ENCODE measurements at regions not wholly inside any gene's neighbourhood (a gene's known extent, or its start where the extent isn't known, plus 50 kb on each side); places are given as distances from the start of the nearest gene placed in this dataset.
"Not testable (repeated sequence)": the region's sequence is repeated elsewhere in the genome, so short reads cannot be mapped to it uniquely, and the experiment has no call there.

DNA sequence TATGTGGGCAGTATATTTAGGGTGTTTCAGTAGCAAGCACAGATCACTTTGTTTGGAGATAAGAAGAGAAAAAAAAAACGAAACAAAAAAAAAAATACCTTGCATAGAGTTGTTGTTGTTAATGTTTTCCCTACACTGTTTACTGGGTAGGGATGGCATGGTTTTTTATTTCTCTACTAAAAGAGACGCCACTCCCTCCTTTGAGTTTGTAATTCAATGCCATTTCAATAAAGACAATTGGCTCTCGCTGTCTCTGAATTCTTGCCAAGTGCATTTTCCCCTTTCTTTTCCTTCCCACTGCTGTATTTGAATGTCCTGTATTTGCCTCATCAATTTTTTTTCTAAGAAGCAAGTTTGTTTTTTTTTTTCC is 213.9 kb upstream of the UBASH3B start:
- no peak for DNase-seq

DNA sequence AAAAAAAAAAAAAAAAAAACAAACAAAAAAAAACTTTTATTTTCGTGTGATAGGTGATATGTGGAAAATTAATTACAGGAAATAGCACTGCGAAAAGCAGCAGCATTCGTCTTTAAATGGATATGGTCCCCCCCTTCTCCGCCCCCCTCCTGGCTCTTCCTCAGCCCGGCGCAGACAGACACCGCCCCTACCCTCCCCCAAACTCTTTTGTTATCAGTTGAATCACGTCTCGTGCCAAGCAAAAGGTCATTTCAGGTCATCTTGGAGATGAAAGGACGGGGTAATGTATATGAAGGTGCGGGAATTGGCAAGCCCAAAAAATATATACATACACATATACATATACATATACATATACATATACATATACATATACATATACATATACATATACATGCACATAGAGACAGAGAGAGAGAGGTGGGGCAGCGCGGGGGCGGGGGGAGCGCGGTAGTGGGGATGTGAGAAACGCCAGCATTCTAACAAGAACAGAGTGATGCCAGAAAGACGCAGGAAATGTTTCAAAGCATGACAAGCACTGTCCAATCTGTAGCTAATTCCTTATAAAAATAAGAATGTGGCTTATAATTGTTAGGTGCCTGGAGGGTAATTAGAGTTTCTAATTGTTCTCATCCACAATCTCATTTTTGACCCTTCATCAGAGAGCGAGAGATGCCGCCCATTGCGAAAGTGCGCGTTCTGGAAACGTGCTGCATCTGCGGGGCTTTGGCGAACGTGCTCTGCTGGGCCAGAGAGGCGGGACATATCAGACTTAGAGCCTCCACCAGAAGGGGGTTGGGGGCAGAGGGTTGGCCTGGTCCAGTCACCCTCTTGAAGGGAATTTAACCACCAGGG is 214.5 kb upstream of the UBASH3B start:
- DNase-seq, result peak; percentile 64

DNA sequence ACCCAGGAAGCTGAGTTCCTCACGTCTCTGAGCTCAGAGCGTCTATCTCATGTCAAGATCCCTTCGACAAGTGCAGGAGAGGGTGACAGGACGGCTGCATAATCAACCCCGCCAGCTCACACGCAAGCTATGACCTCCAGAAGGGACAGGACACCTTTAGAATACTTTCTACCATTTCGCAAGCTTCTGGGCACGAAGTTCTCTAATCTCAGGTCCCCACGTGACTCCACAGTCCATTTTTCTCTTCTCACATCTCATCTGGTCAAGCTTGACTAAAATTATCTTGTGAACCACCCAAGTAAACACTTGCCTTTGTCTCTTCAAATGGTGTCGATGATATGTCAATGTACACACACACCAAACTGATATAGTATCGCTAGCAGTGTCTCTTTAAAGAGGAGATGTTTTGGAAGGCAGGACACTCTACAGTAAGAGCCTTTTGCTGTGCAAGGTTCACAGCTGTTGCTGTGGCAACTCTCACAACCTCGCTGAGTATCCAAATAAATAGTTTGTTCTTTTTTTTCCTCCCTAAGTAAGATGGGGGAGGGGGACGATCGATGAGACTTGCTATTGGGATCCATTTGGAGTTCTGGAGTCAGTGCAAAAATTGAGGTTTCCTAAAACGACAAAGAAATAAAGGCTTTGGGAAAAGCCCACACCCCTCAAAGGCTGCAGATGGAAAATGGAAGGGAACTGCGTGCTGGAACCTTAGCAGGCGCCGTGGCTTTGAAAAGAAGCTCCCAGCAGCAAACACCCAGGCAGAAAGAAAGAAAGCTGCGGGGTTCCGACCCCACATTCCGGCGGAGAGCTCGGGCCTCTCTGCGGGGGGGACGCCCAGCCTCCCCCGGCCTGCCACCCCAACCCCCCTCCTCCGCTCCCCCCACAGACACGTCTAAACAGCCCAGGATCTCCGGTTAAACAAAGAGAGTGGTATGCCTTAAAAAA is 215.4 kb upstream of the UBASH3B start:
- DNase-seq, result peak; percentile 72

DNA sequence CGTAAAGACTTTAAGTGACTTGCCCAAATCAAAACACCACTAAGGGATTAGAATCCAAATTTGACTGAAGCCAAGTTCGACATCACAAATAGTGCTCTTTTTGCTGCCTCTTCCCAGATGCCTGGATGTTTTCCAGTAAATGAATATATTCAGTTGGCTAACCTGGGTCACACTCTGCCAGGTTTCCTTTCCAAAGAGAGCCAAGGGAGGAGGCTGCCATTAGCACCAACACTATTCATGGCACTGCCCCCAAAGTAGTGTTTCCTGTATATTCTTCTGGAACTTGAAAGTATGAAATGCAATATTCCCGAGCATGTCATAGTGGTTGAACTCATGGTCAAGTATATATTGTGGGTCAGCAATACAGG is 219.3 kb upstream of the UBASH3B start:
- DNase-seq, result no peak

DNA sequence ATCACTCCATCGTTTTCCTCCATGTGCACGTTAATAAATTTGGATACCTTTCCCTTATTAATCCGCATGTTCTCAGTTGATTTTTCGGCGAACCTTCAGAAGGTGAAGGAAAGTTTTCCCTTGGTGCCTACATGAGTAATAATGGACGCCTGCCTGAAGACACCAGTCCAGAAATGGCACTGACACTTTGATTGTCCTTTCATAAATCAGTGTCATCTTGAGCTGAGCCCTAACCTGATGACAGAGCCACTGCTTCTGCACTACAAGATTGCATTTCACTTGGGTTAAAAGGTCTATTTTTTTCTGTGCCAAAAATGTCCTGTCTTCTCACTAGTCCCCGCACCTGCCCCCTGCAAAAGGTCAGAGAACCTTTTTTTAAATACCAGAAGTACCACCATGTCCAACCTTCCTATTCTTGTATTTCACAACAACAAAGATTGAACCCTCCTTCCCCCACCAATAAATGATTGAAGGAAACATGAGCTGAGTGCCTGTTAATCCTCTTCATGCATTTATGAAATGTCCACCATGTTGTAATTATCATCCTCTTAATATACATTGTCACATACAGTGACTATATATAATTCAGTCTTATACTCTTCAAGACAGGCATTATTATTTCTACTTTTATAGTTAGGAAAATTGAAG is 219.9 kb upstream of the UBASH3B start:
- DNase-seq, result no peak

DNA sequence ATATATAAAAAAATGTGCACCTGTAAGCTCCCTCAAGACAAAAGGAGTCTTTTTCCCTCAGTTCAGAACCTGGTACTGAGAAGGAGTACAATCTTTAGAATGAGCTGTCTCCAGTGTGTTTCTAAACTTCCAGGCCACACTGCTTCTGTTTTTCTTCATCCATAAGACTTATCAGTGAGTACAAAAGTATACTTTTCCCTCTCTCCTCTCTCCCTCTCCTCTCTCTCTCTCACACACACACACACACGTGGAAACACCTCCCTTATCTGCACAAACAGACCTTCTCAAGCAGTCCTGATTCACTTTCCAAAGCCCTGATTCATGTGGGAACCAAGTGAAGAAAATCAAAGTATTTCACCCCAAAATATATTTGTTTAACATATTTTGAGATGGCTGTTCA is 220.7 kb upstream of the UBASH3B start:
- DNase-seq, result no peak

DNA sequence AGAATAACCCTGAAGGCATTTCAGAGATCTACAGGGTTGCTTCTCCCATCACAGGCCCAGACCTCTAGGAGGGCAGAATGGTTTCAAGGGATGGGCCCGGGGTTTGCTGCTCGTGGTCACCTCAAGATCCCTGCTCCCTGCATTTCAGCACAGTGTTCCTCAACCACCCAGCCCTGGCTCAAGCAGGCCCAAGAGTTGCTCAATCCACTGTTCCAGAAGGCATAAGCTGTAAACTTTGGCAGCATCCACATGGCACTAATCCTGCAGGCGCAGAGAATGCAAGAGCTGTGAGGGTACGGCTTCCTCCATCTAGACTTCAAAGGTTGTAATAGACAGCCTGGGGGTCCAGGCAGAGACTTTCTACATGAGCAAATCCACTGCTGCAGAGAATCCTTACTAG is 225.0 kb upstream of the UBASH3B start:
- DNase-seq, result no peak

DNA sequence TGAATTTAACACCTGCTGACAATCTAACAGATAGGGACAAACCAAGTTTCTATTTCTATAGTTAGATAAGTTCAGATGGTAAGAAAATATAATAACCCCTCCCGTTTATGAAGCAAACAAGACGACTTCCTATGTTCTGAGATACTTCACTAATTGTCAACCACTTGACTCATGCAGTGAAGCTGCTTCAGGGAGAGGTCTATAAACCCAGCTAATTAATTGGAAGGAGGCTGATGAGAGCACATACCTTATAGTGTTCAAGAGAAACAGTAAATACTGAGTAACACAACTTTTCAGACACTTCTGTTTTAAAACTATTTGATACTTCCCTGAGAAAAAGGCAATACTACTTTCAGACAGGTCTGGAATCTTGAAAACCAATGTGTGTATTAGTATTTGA is 229.4 kb upstream of the UBASH3B start:
- DNase-seq, result no peak

DNA sequence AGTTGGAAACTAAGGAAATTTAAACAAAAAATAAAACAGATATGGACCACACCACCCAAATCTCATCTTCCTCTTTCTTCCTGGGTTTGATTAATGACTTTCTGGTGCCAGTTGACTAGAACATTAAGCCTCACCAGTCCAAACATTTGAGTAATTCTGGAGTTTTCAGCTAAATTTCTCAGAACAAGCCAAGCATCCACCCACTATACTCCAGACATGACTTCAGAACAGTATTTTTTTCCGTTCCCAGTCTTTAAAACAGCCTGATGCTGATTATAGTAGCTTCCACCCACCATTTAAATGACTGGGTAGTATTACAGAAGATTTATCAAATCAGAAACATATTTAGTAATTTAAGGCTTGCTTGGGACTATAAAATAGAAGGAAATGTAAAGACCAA is 230.9 kb upstream of the UBASH3B start:
- DNase-seq, result no peak

DNA sequence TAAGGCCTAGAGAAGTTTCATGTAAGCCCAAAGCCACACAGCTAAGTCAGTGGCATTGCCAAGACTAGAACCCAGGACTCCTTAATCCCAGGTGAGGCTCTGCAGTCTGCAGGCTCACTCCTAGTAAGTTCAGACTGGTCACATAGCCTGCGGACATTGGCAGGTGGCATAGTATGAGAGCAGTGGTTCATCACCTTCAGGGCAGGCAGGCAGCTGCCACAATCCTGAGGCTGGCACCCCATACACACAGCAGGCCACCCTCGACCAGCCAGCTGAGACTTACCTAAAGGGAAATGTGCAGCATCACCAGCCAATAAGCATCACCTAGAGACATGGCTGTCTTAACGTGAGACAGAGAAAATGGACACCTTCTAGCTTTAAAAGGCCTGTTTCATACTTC is 231.6 kb upstream of the UBASH3B start:
- no peak for DNase-seq

DNA sequence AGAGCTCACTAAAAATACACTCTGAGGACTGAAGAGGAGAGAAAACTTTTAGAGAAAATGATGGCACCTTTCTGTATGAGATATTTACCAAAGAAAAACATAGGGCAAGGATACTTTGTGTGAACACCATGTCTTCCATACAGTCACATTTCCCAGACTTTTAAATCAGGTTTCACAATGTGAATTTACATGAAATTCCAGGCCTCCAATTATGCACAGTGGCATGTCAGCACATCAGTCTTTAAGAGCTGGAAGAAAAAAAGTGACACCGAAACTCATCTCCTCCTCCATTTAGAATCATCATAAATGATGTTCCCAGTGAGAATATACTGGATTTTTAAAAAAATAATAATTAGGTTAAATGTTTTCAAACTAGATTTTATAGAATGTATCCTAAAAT is 232.2 kb upstream of the UBASH3B start:
- DNase-seq, result no peak

DNA sequence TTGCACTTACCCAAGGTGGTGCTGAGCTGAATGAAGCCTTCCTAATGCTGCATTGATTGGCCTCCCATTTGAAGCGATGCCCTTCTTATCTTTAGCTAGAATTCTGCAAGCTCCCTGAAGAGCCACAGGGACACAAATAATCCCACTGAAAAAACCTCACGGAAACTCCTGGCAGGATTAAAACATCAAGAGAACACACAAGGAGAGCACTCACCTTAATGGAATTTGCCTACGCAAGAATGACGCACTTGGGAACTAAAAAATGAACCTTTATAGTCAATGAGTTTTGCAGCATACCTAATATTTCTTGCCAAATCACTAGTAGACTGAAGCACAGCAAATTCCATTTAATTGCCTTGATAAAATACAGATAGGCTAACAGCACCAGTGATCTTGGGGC is 232.8 kb upstream of the UBASH3B start:
- no peak for DNase-seq

DNA sequence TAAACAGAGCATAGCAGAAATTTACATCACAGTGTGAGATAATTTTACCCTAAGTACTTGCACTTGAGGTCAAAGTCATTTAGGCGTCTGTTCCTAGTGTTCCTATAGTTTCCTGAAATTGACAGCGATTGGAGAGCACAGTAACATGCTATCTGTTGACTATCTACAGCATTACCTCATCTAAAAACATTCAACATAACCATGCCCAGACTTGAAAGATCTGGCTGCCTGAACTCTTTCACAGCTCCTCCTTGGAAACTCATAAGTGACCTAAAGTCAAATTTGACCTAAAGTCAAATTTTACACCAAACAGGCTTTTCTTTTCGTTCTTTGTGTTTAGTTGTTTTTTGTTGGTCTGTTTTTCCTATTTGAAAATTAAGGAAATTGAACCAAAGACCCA is 233.8 kb upstream of the UBASH3B start:
- no peak for DNase-seq

DNA sequence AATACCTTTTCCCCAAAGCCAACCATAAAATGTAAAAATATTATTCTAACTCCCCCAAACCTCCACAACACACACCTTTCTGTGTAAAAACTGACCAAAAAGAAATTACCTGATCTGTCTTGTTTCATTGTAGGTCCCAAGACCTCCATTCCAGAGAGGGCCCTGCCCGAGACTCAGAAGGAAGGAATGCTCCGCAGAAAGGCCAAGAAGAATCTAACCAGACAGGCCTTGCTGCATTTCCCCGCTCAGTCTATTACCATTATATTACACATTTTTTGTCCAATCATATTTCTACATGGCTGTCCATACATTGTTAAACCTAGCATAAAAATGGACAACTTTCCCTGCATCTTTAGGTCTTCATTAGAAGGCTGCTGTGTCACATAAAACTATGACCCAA is 237.5 kb upstream of the UBASH3B start:
- DNase-seq, result no peak

DNA sequence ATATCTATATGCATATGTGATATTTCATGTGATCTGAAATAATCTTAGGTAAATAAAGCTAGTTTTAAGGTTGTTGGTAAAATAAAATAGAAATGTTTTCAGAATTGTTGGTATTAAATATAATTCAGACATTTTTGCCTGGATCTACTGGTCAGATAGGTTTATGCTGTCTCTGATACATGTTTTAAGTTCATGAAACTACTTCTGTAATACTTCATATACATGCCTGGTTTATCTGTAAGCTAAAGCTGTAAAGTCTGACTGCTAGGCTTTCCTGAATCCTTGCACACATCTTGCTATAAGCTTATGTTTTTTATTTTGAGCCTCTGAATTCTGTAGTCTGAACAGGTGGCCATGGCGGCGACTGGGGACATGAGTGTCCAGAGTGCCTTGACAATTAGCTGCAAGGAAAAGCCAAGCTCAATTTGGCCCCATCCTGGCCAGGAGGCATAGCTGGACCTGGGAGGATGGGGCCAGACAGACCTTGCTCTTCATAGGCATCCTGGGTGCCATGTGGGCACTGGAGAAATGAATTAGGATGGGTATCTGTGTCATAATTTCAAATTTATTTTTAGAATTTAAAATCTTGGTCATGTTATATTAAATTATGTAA is 241.0 kb upstream of the UBASH3B start:
- no peak for DNase-seq

DNA sequence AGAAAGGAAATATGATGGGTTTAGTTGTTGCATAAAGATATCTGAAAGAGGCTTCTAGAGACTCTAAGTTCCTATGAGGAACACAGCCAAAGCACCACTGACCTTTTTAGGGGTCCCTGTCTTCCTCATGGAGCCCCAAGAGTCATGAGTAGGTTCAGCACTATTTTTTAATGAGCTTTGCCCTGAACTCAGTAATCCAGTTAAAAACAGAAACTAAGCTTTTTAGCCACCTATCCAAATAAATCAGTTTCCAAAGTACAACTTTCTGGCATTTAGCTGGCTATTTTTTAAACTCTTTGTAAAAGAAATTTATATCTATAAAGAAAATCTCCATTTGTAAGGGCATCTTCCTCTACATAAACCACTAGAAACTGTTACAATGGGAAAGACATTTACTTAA is 241.8 kb upstream of the UBASH3B start:
- no peak for DNase-seq

DNA sequence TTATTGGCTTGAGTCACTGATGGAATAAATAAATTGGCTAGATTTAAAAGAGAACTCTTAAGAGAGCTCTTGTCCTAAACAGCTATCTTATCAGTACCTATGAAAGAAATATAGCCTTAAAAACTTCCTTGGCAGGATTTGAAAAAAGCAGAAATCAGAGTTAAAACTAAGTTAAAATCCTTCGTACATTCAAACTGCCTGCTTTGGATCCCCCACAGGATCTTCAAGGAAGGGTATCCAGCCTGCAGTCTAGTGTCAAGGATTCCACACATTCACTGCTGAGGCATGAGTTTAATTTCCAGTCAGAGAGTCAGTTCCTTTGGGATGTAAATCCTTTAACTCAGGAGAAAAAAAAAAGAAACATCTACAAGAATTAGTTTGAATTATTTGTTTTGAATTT is 242.9 kb upstream of the UBASH3B start:
- no peak for DNase-seq

DNA sequence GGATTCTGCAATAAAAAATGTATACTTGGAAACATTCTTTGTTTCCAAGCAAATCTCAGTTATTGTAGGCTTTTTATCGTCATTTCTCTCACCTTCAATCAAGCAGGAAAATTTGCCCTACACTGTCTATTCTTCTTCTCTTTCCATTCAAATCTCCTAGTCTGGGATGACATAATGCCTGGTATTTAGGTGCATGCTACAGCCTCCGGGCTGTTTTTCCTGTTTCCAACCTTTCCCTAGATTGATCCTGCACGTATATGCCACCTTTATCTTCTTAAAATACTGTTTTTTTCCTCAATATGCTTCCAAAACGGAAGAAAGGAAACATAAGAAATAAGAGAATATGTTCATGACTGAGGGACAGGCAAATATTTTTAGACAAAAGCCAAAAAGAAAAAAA is 249.1 kb upstream of the UBASH3B start:
- DNase-seq, result no peak

DNA sequence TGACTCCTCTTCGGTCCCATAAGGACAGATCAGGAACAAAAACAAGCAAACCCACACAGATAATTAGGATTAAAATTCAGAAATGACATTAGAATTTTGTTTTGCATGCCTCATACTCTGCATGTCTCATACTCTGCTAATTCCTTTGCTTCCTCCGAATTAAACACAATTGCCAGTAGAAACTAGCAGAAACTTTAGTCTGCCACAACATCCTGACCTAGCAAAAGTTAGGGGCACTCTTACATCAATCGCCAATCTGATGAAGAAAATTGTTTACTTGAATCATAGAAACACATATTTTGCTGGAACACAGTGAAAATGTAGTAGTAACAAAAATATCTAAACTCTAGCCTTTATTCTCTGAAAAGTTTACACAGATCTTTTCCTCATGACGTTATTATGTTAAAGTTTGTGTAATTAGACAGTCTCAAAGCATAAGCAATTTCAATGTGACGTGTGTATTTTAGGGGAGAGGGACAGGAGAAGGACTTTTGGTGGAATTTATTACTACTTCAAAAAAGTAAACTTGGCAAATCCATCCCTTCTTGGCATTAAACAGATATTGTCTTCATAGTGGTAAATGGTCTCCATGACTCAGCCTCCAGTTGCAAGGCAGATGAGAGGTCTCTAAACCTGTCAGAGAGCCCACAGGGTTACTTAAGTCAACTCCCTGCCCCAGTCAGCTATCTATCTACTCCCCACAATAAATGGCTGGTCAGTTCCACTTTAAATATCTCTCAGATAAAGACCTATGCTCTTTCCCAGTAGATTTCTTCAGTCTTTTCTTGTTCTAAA is 249.8 kb upstream of the UBASH3B start:
- no peak for DNase-seq

DNA sequence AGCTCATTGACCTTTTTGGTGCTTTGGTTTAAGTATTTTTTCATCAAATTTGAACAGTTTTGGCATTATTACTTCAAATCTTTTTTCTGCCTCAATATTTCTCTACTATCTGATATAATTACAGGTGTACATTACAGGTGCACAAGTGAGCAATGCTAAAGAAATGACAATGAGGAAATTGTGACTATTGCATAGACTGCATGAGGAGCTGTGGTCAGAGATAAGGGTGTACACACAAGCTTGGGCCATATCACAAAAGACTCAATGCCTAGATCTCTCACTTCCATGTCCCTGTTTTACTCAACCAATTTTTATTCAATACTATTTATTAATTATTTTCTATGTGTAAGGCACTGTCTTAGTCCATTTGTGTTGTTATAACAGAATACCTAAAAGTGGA is 251.0 kb upstream of the UBASH3B start:
- no peak for DNase-seq

DNA sequence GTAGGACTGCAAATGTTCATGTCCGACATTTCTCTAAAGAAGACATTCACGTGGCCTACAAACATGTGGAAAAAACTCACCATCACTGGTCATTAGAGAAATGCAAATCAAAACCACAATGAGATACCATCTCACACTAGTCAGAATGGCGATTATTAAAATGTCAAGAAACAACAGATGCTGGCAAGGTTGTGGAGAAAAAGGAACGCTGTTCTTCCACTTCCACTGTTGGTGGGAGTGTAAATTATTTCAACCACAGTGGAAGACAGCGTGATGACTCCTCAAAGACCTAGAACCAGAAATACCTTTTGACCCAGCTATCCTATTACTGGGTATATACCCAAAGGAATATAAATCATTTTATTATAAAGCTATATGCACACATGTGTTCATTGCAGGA is 253.9 kb upstream of the UBASH3B start:
- DNase-seq, result not testable (repeated sequence)

DNA sequence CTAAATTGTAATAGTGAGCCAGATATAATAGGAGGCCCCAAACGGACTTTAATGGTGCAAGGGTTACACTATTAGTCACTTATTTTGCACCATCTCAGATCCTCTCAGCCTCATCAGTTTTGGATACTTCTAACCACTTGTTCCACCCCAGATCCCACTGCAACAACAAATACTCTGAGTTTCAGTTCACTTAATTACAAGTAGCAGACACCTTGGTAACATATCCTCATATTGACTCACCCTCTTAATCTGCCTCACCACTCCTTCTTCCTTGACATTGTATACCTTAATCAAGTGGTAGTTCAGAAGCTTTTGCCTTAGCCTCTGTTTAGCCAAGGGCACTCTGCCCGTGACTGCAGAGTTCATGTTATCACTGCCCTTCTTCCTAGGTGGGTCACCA is 256.1 kb upstream of the UBASH3B start:
- no peak for DNase-seq

Data from right kidney (tissue), 1 donor.